ENCODE measurements at regions not wholly inside any gene's neighbourhood (a gene's known extent, or its start where the extent isn't known, plus 50 kb on each side); places are given as distances from the start of the nearest gene placed in this dataset.

DNA sequence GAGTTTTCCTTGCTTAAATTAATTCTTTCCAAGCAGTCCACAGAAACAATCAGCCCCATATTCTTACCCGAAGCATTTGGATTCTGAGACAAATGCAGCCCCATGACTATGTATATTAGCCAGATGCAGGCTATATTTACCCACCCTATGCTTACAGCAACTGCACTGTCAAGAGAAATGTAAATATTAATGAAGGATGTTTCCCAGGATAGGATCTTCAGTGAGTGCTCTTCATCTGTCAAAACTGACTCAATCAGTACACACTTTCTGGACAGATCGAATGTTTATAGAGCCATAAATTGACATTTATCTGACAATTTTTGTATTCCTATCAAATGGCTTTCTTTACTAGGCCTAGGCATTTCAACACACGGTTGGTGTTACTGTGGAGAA lies 725.3 kb upstream of the SEMA6A start:
- no peak overlapping the region for H3K4me3 ChIP-seq (ENCODE audit: low read depth, low read length)
- TF ChIP-seq, protein P1, sequence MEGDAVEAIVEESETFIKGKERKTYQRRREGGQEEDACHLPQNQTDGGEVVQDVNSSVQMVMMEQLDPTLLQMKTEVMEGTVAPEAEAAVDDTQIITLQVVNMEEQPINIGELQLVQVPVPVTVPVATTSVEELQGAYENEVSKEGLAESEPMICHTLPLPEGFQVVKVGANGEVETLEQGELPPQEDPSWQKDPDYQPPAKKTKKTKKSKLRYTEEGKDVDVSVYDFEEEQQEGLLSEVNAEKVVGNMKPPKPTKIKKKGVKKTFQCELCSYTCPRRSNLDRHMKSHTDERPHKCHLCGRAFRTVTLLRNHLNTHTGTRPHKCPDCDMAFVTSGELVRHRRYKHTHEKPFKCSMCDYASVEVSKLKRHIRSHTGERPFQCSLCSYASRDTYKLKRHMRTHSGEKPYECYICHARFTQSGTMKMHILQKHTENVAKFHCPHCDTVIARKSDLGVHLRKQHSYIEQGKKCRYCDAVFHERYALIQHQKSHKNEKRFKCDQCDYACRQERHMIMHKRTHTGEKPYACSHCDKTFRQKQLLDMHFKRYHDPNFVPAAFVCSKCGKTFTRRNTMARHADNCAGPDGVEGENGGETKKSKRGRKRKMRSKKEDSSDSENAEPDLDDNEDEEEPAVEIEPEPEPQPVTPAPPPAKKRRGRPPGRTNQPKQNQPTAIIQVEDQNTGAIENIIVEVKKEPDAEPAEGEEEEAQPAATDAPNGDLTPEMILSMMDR (IDR thresholded peaks at IDR 0.05; ENCODE audit: low read depth, low read length, missing control alignments) = no peak
- DNase-seq (ENCODE audit: low read depth) = no peak

DNA sequence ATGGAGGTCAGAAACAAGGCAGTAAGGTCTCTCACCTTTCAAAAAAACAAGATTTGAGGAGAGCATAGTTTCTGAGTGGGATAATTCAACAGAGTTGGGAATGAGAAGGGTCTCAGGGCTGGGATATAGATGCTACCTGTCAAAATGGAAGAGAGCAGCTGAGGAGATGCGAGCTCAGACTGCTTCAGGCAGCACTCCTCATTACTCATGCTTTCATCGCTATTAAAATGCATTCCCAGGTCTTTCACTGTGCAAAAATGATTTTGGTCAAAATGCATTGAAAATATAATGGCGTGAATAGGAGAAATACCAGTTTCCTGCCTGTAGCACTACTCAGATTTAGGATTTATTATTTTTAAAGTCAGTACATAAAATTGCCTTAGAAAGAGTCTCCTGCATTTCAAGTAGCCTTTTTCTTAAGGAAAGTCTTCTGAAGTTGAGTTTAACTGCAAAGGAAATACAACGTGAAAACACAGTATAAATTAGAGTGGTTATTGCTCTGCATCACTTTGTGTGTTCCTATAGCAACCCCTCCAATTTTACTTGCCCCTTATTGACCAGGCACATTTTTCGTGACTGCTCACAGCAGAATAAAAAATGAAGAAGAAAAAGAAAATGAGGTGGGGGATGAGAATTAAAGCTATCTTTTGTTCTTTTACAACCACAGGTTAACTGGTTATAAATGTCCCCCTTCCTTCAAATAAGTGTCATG lies 724.8 kb upstream of the SEMA6A start:
- TF ChIP-seq, protein P1 (IDR thresholded peaks at IDR 0.05; ENCODE audit: low read depth, low read length, missing control alignments) = no peak
- no peak for DNase-seq (ENCODE audit: low read depth)
- H3K4me3 ChIP-seq (ENCODE audit: low read depth, low read length) = no peak overlapping the region

DNA sequence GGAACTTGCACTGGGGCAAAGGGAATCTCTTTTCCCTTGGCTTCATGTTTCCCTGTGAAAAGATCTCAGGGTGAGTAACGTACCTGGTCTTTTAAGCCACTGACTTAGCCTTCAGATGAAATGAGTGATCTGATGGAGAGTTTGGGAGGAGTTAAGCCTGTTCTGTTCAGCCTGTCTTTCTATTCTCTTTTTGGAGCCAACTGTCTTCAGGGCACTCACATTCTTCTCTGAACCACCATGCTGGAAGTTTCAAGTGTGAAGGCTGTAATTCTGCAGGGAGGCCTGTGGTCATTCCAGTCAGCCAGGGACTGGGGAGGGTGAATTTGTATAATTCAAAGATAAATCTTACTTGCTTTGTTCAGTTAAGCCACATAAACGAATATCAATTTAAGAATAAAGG lies 722.2 kb upstream of the SEMA6A start:
- TF ChIP-seq, protein P1 (IDR thresholded peaks at IDR 0.05; ENCODE audit: low read depth, low read length, missing control alignments) = no peak
- DNase-seq (ENCODE audit: low read depth) = no peak
- no peak overlapping the region for H3K4me3 ChIP-seq (ENCODE audit: low read depth, low read length)

DNA sequence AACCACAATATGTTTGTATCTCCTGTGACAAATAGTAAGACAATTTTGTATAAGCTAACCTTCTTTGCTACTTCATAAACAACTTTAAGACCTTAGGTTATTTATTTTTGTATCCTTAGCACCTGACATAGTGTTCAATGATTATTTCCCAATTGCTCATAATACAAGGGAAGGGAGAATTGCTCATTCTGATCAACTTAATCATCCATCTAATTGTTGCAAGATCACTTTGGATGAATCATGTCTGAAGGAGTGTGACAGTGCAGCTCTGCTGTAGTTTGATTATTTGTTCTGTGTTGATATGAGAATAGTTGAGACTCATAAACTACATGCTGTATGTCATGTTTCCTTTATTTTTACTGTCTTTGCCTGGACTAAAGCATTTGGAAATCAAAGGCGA lies 721.3 kb upstream of the SEMA6A start:
- TF ChIP-seq, protein P1 (IDR thresholded peaks at IDR 0.05; ENCODE audit: low read depth, low read length, missing control alignments) = no peak
- H3K4me3 ChIP-seq (ENCODE audit: low read depth, low read length) = no peak overlapping the region
- no peak for DNase-seq (ENCODE audit: low read depth)

DNA sequence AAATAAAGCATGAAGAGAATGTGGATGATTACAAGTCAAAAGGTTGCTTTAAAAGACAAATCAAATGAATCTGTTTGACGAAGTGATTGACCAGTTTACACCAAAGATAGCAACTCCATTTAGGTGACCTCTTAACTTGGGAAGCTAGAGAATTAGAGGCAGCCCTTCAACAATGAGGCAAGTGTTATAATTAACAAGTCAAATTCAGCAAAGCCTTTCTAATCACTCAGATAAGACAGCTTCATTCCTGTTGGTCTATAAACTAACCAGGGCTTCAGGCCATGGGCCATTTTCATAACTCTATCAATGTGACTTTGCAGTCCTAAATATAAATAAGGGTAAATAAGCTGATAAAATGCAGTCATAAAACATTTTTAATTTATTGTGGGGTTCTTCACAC lies 712.2 kb upstream of the SEMA6A start:
- no peak overlapping the region for H3K4me3 ChIP-seq (ENCODE audit: low read depth, low read length)

DNA sequence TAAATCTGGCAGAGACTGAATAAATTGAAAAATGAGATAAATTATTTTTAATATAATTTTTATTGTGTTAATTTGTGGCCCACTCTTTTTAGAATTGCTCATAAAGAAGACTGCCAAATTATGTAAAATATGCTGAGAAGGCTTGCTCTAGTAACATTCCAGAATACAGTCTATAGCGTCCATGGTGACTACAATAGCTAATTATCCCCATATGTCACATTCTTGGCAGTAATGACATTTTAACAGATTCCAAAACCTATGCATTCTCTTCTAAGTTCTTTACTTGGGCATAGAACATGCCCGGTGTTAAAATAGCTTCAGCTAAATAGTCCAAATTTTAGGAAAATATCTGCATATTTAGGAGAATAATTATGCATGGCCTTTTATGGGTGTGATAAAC lies 697.0 kb upstream of the SEMA6A start:
- no peak for DNase-seq (ENCODE audit: low read depth)
- TF ChIP-seq, protein P1 (IDR thresholded peaks at IDR 0.05; ENCODE audit: low read depth, low read length, missing control alignments) = no peak
- H3K4me3 ChIP-seq (ENCODE audit: low read depth, low read length) = no peak overlapping the region

More for the DNA sequence above, 712.2 kb upstream of the SEMA6A start:
- TF ChIP-seq, protein P1 (IDR thresholded peaks at IDR 0.05; ENCODE audit: low read depth, low read length, missing control alignments) = no peak
- DNase-seq (ENCODE audit: low read depth) = no peak

DNA sequence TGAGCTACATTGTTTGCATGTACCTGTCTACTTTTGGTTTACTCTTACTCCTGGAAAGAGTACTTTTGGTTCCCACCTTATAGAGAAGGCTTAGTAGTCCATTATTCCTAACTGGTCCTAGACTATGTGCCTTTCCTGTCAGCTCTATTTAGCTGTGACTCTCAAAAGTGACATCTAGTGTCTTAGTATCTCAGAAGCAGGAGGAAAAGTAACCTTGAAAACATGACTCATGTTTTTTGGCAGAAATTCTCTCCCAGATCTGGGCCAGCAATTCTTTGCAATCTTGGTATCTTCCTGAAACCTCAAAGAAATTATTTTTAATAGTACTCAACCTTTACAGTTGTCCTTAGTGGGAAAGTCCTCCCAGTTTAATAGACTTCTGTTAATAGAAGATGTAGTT lies 691.7 kb upstream of the SEMA6A start:
- H3K4me3 ChIP-seq (ENCODE audit: low read depth, low read length) = no peak overlapping the region
- TF ChIP-seq, protein P1 (IDR thresholded peaks at IDR 0.05; ENCODE audit: low read depth, low read length, missing control alignments) = no peak
- DNase-seq (ENCODE audit: low read depth) = no peak
